ENCODE measurements at regions not wholly inside any gene's neighbourhood (a gene's known extent, or its start where the extent isn't known, plus 50 kb on each side); places are given as distances from the start of the nearest gene placed in this dataset.
"Not testable (repeated sequence)": the region's sequence is repeated elsewhere in the genome, so short reads cannot be mapped to it uniquely, and the experiment has no call there.

GRCh38 chr2:83103613-83104012 lies 1355.5 kb downstream of the SUCLG1 start:
- Histone ChIP-seq H3K4me1 (ENCODE audit: low read length) (no peaks in the 10 kb centered on the region), H3K9me2 (replicated peaks; ENCODE audit: insufficient read depth, low read length) (no peaks in the 10 kb centered on the region), H3K9me3 (replicated peaks; ENCODE audit: insufficient read depth, low read length) (no peaks in the 10 kb centered on the region), H3K27ac (ENCODE audit: low read length) (no peak overlapping the region), H3K27me3 (replicated peaks; ENCODE audit: insufficient read depth, low read length) (no peaks in the 10 kb centered on the region), H3K9ac (ENCODE audit: low read length) (no peak overlapping the region), H4K20me1 (ENCODE audit: insufficient read depth, low read length) (no peaks in the 10 kb centered on the region), H3K4me3 (ENCODE audit: low read length) (no peak overlapping the region), H3K79me2 (ENCODE audit: low read length) (no peaks in the 10 kb centered on the region), H3K36me3 (replicated peaks; ENCODE audit: insufficient read depth, low read length) (no peaks in the 10 kb centered on the region), H3K4me2 (ENCODE audit: low read depth, low read length) (no peak overlapping the region), H2AFZ (ENCODE audit: low read length) (no peak overlapping the region), H3F3A (ENCODE audit: insufficient read depth, low read length) (no peaks in the 10 kb centered on the region)
- TF ChIP-seq EZH2phosphoT487 (IDR thresholded peaks at IDR 0.05; ENCODE audit: low read length), result no peak
- TF ChIP-seq, protein P1, sequence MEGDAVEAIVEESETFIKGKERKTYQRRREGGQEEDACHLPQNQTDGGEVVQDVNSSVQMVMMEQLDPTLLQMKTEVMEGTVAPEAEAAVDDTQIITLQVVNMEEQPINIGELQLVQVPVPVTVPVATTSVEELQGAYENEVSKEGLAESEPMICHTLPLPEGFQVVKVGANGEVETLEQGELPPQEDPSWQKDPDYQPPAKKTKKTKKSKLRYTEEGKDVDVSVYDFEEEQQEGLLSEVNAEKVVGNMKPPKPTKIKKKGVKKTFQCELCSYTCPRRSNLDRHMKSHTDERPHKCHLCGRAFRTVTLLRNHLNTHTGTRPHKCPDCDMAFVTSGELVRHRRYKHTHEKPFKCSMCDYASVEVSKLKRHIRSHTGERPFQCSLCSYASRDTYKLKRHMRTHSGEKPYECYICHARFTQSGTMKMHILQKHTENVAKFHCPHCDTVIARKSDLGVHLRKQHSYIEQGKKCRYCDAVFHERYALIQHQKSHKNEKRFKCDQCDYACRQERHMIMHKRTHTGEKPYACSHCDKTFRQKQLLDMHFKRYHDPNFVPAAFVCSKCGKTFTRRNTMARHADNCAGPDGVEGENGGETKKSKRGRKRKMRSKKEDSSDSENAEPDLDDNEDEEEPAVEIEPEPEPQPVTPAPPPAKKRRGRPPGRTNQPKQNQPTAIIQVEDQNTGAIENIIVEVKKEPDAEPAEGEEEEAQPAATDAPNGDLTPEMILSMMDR (IDR thresholded peaks at IDR 0.05; ENCODE audit: low read length), result no peak
- TF ChIP-seq EZH2 (optimal IDR thresholded peaks at IDR 0.05; ENCODE audit: low read depth, low read length), result no peak
- no peak for DNase-seq

DNA sequence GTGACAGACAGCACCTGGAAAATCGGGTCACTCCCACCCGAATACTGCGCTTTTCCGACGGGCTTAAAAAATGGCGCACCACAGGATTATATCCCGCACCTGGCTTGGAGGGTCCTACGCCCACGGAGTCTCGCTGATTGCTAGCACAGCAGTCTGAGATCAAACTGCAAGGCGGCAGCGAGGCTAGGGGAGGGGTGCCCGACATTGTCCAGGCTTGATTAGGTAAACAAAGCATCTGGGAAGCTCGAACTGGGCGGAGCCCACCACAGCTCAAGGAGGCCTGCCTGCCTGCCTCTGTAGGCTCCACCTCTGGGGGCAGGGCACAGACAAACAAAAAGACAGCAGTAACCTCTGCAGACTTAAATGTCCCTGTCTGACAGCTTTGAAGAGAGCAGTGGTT lies 1370.0 kb downstream of the SUCLG1 start:
- H2AFZ ChIP-seq (ENCODE audit: low read length); DNase-seq: not testable (repeated sequence)

DNA sequence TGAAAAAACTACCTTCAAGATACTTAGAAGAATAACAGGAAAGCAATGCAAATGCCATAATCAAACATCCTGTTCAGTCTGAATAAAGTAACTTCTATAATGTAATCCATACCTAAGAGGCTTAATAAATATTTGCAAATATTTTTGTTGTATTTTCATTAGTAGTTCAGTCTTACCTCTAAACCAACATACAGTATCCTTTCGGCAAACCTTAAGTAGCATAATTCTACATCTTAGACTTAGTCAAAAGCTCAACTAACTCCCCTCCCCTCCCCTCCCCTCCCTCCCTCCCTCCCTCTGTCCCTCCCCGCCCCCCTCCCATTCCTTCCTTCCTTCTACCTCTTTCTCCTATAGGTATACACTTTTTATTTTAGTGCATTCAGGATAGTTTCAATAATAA lies 1373.2 kb downstream of the SUCLG1 start:
- DNase-seq, result no peak
- H3K4me3 ChIP-seq (ENCODE audit: low read length), result no peak overlapping the region
- H3K4me1 ChIP-seq (ENCODE audit: low read length), result no peaks in the 10 kb centered on the region
- H2AFZ ChIP-seq (ENCODE audit: low read length), result no peak overlapping the region
- H3K79me2 ChIP-seq (ENCODE audit: low read length), result no peaks in the 10 kb centered on the region
- H3F3A ChIP-seq (ENCODE audit: insufficient read depth, low read length), result no peaks in the 10 kb centered on the region
- no peak overlapping the region for H3K27ac ChIP-seq (ENCODE audit: low read length)
- no peaks in the 10 kb centered on the region for H3K27me3 ChIP-seq (replicated peaks; ENCODE audit: insufficient read depth, low read length)
- no peak overlapping the region for H3K4me2 ChIP-seq (ENCODE audit: low read depth, low read length)
- H3K9ac ChIP-seq (ENCODE audit: low read length), result no peak overlapping the region
- no peaks in the 10 kb centered on the region for H4K20me1 ChIP-seq (ENCODE audit: insufficient read depth, low read length)
- no peaks in the 10 kb centered on the region for H3K36me3 ChIP-seq (replicated peaks; ENCODE audit: insufficient read depth, low read length)
- H3K9me2 ChIP-seq (replicated peaks; ENCODE audit: insufficient read depth, low read length), result no peaks in the 10 kb centered on the region; the same call in 1 of the 2 replicates
- no peak for TF ChIP-seq EZH2 (optimal IDR thresholded peaks at IDR 0.05; ENCODE audit: low read depth, low read length)
- TF ChIP-seq, protein P1 (IDR thresholded peaks at IDR 0.05; ENCODE audit: low read length), result no peak
- no peaks in the 10 kb centered on the region for H3K9me3 ChIP-seq (replicated peaks; ENCODE audit: insufficient read depth, low read length)

More for the DNA sequence above, 1370.0 kb downstream of the SUCLG1 start:
- not testable (repeated sequence) for H3K27ac ChIP-seq (ENCODE audit: low read length); H3K4me1 ChIP-seq (ENCODE audit: low read length); H3K27me3 ChIP-seq (replicated peaks; ENCODE audit: insufficient read depth, low read length); H3F3A ChIP-seq (ENCODE audit: insufficient read depth, low read length); H3K4me2 ChIP-seq (ENCODE audit: low read depth, low read length); H3K4me3 ChIP-seq (ENCODE audit: low read length); H3K9me2 ChIP-seq (replicated peaks; ENCODE audit: insufficient read depth, low read length); H3K9ac ChIP-seq (ENCODE audit: low read length); H3K79me2 ChIP-seq (ENCODE audit: low read length); H3K9me3 ChIP-seq (replicated peaks; ENCODE audit: insufficient read depth, low read length); H4K20me1 ChIP-seq (ENCODE audit: insufficient read depth, low read length); H3K36me3 ChIP-seq (replicated peaks; ENCODE audit: insufficient read depth, low read length)

DNA sequence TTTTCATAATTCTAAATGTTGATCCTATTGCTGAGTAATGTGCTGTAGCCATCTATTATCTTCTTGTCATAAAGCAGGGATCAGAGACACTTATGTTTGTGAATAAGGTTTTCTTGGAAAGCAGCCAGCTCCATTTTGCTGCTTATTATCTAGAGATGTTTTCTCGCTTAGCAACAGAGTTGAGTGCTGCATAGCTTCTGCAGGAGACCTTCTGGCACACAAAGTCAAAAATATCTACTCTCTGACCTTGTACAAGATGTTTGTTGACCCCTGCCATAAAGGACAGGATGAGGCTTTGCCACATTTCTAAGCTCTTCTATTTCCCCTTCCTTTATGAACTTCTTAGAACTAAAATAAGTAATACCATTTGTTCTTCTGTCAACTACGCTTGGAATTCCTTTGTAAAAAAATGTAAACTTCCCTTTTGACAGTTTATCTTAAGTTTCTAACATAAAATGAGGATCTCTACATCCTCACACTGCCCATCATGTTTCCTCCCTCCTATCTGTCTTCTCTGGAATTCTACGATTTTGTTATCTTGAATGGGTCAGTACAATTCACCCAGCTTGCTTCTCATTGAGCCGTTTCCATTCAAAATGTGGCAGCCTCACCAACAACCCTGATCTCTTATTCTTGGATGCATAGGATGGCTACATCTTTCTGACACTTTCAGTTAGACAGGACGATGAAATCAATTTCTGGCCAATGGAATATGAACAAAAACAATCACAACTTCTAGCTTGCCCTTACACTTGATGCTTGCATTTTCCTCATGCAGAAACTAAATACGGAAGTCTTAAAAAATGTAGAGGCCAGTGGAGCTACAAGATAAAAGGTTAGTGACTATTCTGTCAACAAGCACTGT lies 1377.0 kb downstream of the SUCLG1 start:
- no peaks in the 10 kb centered on the region for H3K27me3 ChIP-seq (replicated peaks; ENCODE audit: insufficient read depth, low read length)
- H4K20me1 ChIP-seq (ENCODE audit: insufficient read depth, low read length), result no peaks in the 10 kb centered on the region
- H3K27ac ChIP-seq (ENCODE audit: low read length), result no peak overlapping the region
- no peaks in the 10 kb centered on the region for H3K79me2 ChIP-seq (ENCODE audit: low read length)
- TF ChIP-seq EZH2phosphoT487 (IDR thresholded peaks at IDR 0.05; ENCODE audit: low read length) (no peak), EZH2 (optimal IDR thresholded peaks at IDR 0.05; ENCODE audit: low read depth, low read length) (no peak)
- TF ChIP-seq, protein P1 (IDR thresholded peaks at IDR 0.05; ENCODE audit: low read length), result no peak
- DNase-seq, result no peak
- H3K4me3 ChIP-seq (ENCODE audit: low read length), result no peak overlapping the region
- no peaks in the 10 kb centered on the region; the same call in 1 of the 2 replicates for H3K9me2 ChIP-seq (replicated peaks; ENCODE audit: insufficient read depth, low read length)
- H3K9me3 ChIP-seq (replicated peaks; ENCODE audit: insufficient read depth, low read length), result no peaks in the 10 kb centered on the region
- H2AFZ ChIP-seq (ENCODE audit: low read length), result no peak overlapping the region
- H3K36me3 ChIP-seq (replicated peaks; ENCODE audit: insufficient read depth, low read length), result no peaks in the 10 kb centered on the region
- no peak overlapping the region for H3K9ac ChIP-seq (ENCODE audit: low read length)
- no peaks in the 10 kb centered on the region for H3F3A ChIP-seq (ENCODE audit: insufficient read depth, low read length)
- H3K4me2 ChIP-seq (ENCODE audit: low read depth, low read length), result no peak overlapping the region
- no peaks in the 10 kb centered on the region for H3K4me1 ChIP-seq (ENCODE audit: low read length)
